Activated naive CD8-positive, alpha-beta T cell treated with anti-CD3 and anti-CD28 coated beads, Interleukin-2, amount 50 U/mL, for 16 hours (primary cell): ENCODE measurements at regions not wholly inside any gene's neighbourhood (a gene's known extent, or its start where the extent isn't known, plus 50 kb on each side); places are given as distances from the start of the nearest gene placed in this dataset.

Source experiments
- DNase-seq: peaks from one replicate; pipeline ENCODE4 v3.0.0-alpha.2; 2020; ENCODE audit warnings: low read depth, low spot score

DNA sequence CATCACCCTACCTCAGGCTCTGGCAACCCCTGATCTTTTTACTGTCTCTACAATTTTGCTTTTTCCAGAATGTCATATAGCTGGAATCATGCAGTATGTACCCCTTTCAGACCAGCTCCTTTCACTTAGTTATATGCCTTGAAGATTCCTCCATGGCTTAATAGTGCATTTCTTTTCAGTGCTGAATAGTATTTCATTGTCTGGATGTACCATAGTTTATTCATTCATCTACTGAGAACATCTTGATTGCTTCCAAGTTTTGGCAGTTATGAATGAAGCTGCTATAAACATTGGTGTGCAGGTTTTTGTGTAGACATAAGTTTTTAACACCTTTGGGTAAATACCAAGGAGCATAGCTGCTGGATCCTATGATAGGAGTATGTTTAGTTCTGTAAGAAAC lies 50.8 kb upstream of the ANP32A start:
- DNase-seq: no peak

DNA sequence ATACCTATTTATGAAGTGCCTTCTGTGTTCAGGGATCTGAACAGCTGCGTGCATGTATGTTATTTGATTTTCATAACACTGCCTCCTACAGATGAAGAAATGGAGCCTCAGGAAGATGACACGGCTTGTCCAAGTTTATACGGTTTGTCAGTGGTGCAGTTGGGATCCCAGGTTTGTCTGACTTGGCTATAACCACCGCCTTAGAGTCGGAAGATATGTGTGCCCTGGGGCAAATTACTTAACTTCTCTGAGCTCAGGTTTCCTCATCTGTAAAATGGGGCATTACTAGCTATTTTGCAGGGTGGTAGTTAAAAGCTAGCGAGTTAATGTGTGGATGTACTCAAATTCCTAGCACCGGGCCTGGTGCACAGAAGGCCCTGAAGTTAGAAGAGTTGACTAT lies 54.1 kb upstream of the ANP32A start:
- no peak for DNase-seq

DNA sequence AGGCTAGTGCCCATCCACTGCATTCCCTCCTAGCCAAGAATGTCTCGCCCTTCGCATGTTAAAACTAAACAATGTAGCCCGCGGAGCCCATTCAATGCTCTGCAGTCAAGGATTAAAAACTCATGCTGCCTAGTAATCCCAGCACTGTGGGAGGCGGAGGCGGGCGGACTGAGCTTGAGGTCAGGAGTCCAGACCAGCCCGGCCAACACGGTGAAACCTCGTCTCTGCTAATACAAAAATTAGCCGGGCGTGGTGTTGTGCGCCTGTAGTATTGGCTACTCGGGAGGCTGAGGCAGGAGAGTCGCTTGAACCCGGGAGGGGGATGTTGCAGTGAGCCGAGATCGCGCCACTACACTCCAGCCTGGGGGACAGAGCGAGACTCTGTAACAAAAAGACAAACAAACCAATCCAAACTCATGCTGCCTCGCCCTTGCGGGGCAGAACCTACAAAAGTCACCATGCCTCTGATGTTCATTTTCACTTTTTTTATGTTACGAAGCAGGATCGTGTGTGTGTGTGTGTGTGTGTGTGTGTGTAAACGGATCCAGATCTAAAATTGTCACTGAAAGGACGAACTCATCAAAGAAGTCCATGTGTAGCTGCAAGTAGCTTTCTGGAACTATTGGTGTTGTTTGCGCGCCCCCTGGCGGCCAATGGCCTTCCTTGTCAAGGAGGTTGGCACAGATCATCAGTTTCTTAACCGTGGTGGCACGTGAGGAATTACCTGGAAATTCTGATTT lies 54.8 kb upstream of the SPESP1 start:
- DNase-seq: peak; percentile 81

DNA sequence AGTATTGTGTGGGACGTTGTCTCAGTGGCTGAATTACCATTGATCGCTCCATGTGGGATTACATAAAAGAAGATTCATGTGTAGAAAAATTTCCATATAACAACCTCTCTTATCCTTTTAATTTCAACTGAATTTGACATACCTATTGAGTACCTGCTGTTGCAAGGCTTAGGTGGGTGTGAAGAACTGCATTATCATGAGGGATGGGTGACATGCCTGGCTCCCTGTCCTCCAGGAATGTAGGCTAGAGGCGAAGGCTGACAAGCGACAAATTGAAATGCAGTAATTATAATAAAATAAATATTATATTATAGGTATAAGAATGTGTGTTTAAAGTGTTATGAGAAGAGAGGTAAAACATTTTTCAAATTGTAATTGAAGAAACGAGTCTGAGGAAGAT lies 52.7 kb upstream of the SPESP1 start:
- no peak for DNase-seq

DNA sequence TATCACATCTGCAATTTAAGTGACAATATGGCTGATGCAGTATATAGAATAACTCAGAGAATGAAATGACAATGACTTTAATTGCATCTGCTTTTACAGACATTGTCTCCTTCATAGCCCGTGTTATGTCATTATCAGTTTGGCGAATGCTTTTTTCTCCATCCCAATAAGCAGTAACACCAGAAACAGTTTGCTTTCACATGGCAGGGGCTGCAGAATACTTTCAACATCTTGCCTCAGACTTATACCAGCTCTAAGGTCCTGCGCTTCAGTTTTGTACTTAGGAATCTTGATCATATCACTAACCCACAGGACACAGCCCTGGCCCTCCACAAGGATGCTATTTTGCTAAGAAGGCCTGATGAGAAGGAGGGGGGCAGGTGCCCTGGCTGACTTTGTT lies 49.9 kb upstream of the SPESP1 start:
- DNase-seq: no peak
